Endothelial cell of umbilical vein (primary cell): ENCODE measurements at regions not wholly inside any gene's neighbourhood (a gene's known extent, or its start where the extent isn't known, plus 50 kb on each side); places are given as distances from the start of the nearest gene placed in this dataset.

ENCODE experiments used
- BruUV-seq: library from RNA; stranded (reverse); fragments of 400-500 nt; replicated peaks from 2 replicates; lab custom pipeline; 2021; lab: Mats Ljungman, UMichigan
- CTCF ChIA-PET: fragments of 300-600, 350-600 bp; sonication (Branson Sonifier 250); formaldehyde crosslinking; loops from one replicate; lab custom pipeline; 2021; ENCODE audit warnings: antibody characterized with exemption, inconsistent platforms; lab: Charles Lee
- POLR2A ChIA-PET: fragments of 300-600, 350-600 bp; sonication (Branson Sonifier 250); formaldehyde crosslinking; loops from one replicate; lab custom pipeline; 2021; ENCODE audit warnings: antibody characterized with exemption, inconsistent platforms; lab: Charles Lee
- DNase-seq: peaks from one replicate; pipeline ENCODE4 v3.0.0-alpha.2; 2011; ENCODE audit warnings: low read depth, low spot score
- FAIRE-seq: peaks from 2 replicates; lab custom pipeline; 2011; peaks lifted over from hg19 to GRCh38; lab: Jason Lieb, UNC
- H2AFZ ChIP-seq: 2 replicates; pipeline ENCODE4 v1.6.0; 2012; ENCODE audit warnings: low read depth, low read length, control low read depth, inconsistent platforms
- H3K27ac ChIP-seq: 2 replicates; pipeline ENCODE4 v1.5.1; 2011; ENCODE audit warnings: low read depth, mild to moderate bottlenecking, control low read depth, low read length, moderate library complexity; ENCODE audit not compliant: insufficient read depth
- H3K27me3 ChIP-seq, 2 experiments: 2 replicates each; pipeline versions ENCODE4 v1.6.0 to v1.6.1; 2011; ENCODE audit warnings: low read length in 2 of 2, mixed read lengths in 1 of 2; ENCODE audit not compliant: control insufficient read depth in 2 of 2, insufficient read depth in 2 of 2
- H3K36me3 ChIP-seq, 2 experiments: 2 replicates in 1 of 2; 3 replicates in 1 of 2; pipeline ENCODE4 v1.5.1; 2011; ENCODE audit warnings: low read length in 2 of 2, mild to moderate bottlenecking in 1 of 2, moderate library complexity in 1 of 2; ENCODE audit not compliant: control insufficient read depth in 2 of 2, insufficient read depth in 2 of 2; ENCODE audit errors: extremely low read depth in 1 of 2
- H3K4me1 ChIP-seq: 3 replicates; pipeline ENCODE4 v1.5.1; 2011; ENCODE audit warnings: mild to moderate bottlenecking, low read length; ENCODE audit not compliant: control insufficient read depth, insufficient read depth; ENCODE audit errors: extremely low read depth
- H3K4me2 ChIP-seq: 2 replicates; pipeline ENCODE4 v1.6.1; 2011; ENCODE audit warnings: low read length, control low read depth, mixed read lengths; ENCODE audit not compliant: insufficient read depth
- H3K4me3 ChIP-seq, 3 experiments: fragments of 200-600 bp in 1 of 3; sonication (generic), shearing (Covaris generic) in 1 of 3; replicated peaks in 1 of 3; 2 replicates each; pipeline ENCODE4 v1.5.1; 2011 to 2016; ENCODE audit warnings: control low read depth in 3 of 3, low read length in 3 of 3, mild to moderate bottlenecking in 2 of 3, inconsistent platforms in 1 of 3, low read depth in 1 of 3, moderate library complexity in 1 of 3; ENCODE audit not compliant: insufficient read depth in 1 of 3
- H3K79me2 ChIP-seq: 2 replicates; pipeline ENCODE4 v1.6.0; 2012; ENCODE audit warnings: low read length, inconsistent platforms; ENCODE audit not compliant: control insufficient read depth, insufficient read depth
- H3K9ac ChIP-seq: replicated peaks from 2 replicates; pipeline ENCODE3; 2011; ENCODE audit warnings: low read length, control low read depth; ENCODE audit not compliant: insufficient read depth; ENCODE audit errors: extremely low read depth
- H3K9me1 ChIP-seq: replicated peaks from 3 replicates; pipeline ENCODE4 v1.6.0; 2011; ENCODE audit warnings: mild to moderate bottlenecking, low read length; ENCODE audit not compliant: control insufficient read depth, insufficient read depth; ENCODE audit errors: extremely low read depth
- H3K9me3 ChIP-seq: replicated peaks from 2 replicates; pipeline ENCODE4 v1.5.1; 2012; ENCODE audit warnings: low read length, inconsistent platforms; ENCODE audit not compliant: control insufficient read depth, insufficient read depth
- H4K20me1 ChIP-seq: replicated peaks from 2 replicates; pipeline ENCODE3; 2011; ENCODE audit warnings: mild to moderate bottlenecking, low read length; ENCODE audit not compliant: control insufficient read depth, insufficient read depth; ENCODE audit errors: extremely low read depth
- EZH2 ChIP-seq: IDR thresholded peaks from 2 replicates; pipeline ENCODE4 v1.6.1; 2012; ENCODE audit warnings: borderline replicate concordance, low read depth, mild to moderate bottlenecking, moderate library complexity, low read length, inconsistent platforms; ENCODE audit not compliant: severe bottlenecking
- FOS ChIP-seq: IDR thresholded peaks from 2 replicates; pipeline ENCODE4 v1.6.1; 2011; ENCODE audit warnings: mild to moderate bottlenecking, low read length, moderate library complexity, borderline replicate concordance; ENCODE audit not compliant: insufficient read depth
- GATA2 ChIP-seq: IDR thresholded peaks from 2 replicates; pipeline ENCODE4 v1.7.0; 2011; ENCODE audit warnings: low read depth, mild to moderate bottlenecking, moderate library complexity, mixed read lengths, low read length; ENCODE audit not compliant: insufficient read length, insufficient read depth
- JUN ChIP-seq: IDR thresholded peaks from 2 replicates; pipeline ENCODE4 v1.6.1; 2011; ENCODE audit warnings: borderline replicate concordance, low read depth; ENCODE audit not compliant: insufficient read length, insufficient read depth
- MYC ChIP-seq: IDR thresholded peaks from one replicate; pipeline ENCODE4 v1.6.1; 2011; ENCODE audit warnings: mild to moderate bottlenecking, low read depth, low read length
- POLR2A ChIP-seq: IDR thresholded peaks from 2 replicates; pipeline ENCODE4 v1.6.1; 2012; ENCODE audit warnings: low read depth, mild to moderate bottlenecking, control low read depth, low read length
- POLR2AphosphoS5 ChIP-seq: IDR thresholded peaks from 2 replicates; pipeline ENCODE4 v1.6.1; 2012; ENCODE audit warnings: low read depth, mild to moderate bottlenecking, control low read depth, low read length, moderate library complexity; ENCODE audit not compliant: insufficient read depth
- dilution Hi-C: fragments of 300-500 bp; cut with MboI; formaldehyde crosslinking; loops from one replicate; pipeline ENCODE4 v1.15.0; 2019; ENCODE audit warnings: low sequenced_read_pairs; ENCODE audit not compliant: extremely low pct_ligation_motif_present
- intact Hi-C: fragments of 100-400 bp; cut with micrococcal nuclease; formaldehyde crosslinking; loops from one replicate; pipeline ENCODE4 v1.10.0; 2022
- TF ChIP-seq, protein P1 (sequence below): IDR thresholded peaks from 2 replicates; pipeline ENCODE4 v1.6.1; 2011; ENCODE audit not compliant: insufficient read depth, insufficient read length
- TF ChIP-seq, protein P2 (sequence below), 2 donors: IDR thresholded peaks; 1 replicate in 1 of 2; 2 replicates in 1 of 2; pipeline ENCODE4 v1.5.1; 2011; ENCODE audit warnings: low read length in 2 of 2, mild to moderate bottlenecking in 2 of 2, moderate library complexity in 2 of 2, control low read depth in 1 of 2, inconsistent platforms in 1 of 2, low read depth in 1 of 2; ENCODE audit not compliant: insufficient read depth in 1 of 2; ENCODE audit errors: extremely low read depth in 1 of 2

- Histone ChIP-seq H3K9me3 (no peaks in the 10 kb centered on the region), H3K79me2 (no peaks in the 10 kb centered on the region), H3K9ac (no peak overlapping the region), H4K20me1 (no peaks in the 10 kb centered on the region), H3K4me1 (no peaks in the 10 kb centered on the region), H3K36me3 (no peaks in the 10 kb centered on the region), H2AFZ (no peak overlapping the region), H3K4me2 (no peak overlapping the region), H3K27me3 (no peaks in the 10 kb centered on the region), H3K27ac (no peak overlapping the region), H3K4me3 (no peak overlapping the region), H3K9me1 (no peaks in the 10 kb centered on the region)
- DNase-seq (no peak), FAIRE-seq (no peak)
- no TSS peak for BruUV-seq
- intact Hi-C loops (loop anchor here (5.0 kb wide), 2 partner anchors 79 to 149 kb away; no protein-coding TSS in a partner anchor), dilution Hi-C loops (no loop called here)
- TF ChIP-seq, protein P1, sequence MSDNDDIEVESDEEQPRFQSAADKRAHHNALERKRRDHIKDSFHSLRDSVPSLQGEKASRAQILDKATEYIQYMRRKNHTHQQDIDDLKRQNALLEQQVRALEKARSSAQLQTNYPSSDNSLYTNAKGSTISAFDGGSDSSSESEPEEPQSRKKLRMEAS: no peak
- TF ChIP-seq POLR2AphosphoS5: no peak
- TF ChIP-seq POLR2A: no peak
- TF ChIP-seq GATA2: no peak
- TF ChIP-seq EZH2: no peak
- TF ChIP-seq JUN: no peak
- no peak for TF ChIP-seq FOS
- TF ChIP-seq MYC: no peak
- TF ChIP-seq, protein P2, sequence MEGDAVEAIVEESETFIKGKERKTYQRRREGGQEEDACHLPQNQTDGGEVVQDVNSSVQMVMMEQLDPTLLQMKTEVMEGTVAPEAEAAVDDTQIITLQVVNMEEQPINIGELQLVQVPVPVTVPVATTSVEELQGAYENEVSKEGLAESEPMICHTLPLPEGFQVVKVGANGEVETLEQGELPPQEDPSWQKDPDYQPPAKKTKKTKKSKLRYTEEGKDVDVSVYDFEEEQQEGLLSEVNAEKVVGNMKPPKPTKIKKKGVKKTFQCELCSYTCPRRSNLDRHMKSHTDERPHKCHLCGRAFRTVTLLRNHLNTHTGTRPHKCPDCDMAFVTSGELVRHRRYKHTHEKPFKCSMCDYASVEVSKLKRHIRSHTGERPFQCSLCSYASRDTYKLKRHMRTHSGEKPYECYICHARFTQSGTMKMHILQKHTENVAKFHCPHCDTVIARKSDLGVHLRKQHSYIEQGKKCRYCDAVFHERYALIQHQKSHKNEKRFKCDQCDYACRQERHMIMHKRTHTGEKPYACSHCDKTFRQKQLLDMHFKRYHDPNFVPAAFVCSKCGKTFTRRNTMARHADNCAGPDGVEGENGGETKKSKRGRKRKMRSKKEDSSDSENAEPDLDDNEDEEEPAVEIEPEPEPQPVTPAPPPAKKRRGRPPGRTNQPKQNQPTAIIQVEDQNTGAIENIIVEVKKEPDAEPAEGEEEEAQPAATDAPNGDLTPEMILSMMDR (IDR thresholded peaks at IDR 0.05; ENCODE audit: extremely low read depth in 1 of 2, insufficient read depth in 1 of 2, low read depth in 1 of 2, low read length in 2 of 2): no peak
- ChIA-PET CTCF (no interaction called here), POLR2A (no interaction called here)
These were observed 51.8 kb upstream of the FRMD1 start for GRCh38 chr6:168130697-168131371.
